PC-9 (cell line): ENCODE measurements at regions not wholly inside any gene's neighbourhood (a gene's known extent, or its start where the extent isn't known, plus 50 kb on each side); places are given as distances from the start of the nearest gene placed in this dataset.

ENCODE experiments used
- BruUV-seq: library from RNA; stranded (reverse); fragments of 400-500 nt; replicated peaks from 2 replicates; lab custom pipeline; 2021; lab: Mats Ljungman, UMichigan
- CTCF ChIA-PET: fragments of 300-600 bp; sonication (Branson Sonifier 250); formaldehyde crosslinking; loops from one replicate; lab custom pipeline; 2022; ENCODE audit warnings: antibody characterized with exemption; lab: Charles Lee
- POLR2A ChIA-PET: fragments of 300-600 bp; sonication (Branson Sonifier 250); formaldehyde crosslinking; loops from one replicate; lab custom pipeline; 2022; ENCODE audit warnings: antibody characterized with exemption; ENCODE audit not compliant: unreplicated experiment; lab: Charles Lee
- DNase-seq, 2 experiments: peaks; one replicate each; pipeline versions ENCODE4 v3.0.0 to v3.0.0-alpha.2; 2015 to 2022; ENCODE audit warnings: mixed read lengths in 1 of 2
- H2AFZ ChIP-seq: fragments of 200-600 bp; sonication (generic); 2 replicates; pipeline ENCODE4 v1.8.1; 2017; ENCODE audit warnings: antibody characterized with exemption
- H3F3A ChIP-seq: fragments of 200-600 bp; sonication (generic); 2 replicates; pipeline ENCODE4 v1.8.1; 2017; ENCODE audit warnings: antibody characterized with exemption, mild to moderate bottlenecking, low read depth; ENCODE audit not compliant: insufficient read depth
- H3K27ac ChIP-seq: fragments of 200-600 bp; sonication (generic); 2 replicates; pipeline ENCODE4 v1.6.1; 2016; ENCODE audit warnings: mixed run types
- H3K27me3 ChIP-seq: fragments of 200-600 bp; sonication (generic); 2 replicates; pipeline ENCODE4 v1.6.1; 2016; ENCODE audit warnings: low read depth, mixed run types; ENCODE audit not compliant: insufficient read depth
- H3K36me3 ChIP-seq: fragments of 200-600 bp; sonication (generic); 2 replicates; pipeline ENCODE4 v1.6.1; 2016; ENCODE audit warnings: low read depth, mixed run types
- H3K4me1 ChIP-seq: fragments of 200-600 bp; sonication (generic); replicated peaks from 2 replicates; pipeline ENCODE4 v1.6.1; 2016; ENCODE audit warnings: mixed run types; ENCODE audit not compliant: insufficient read depth
- H3K4me2 ChIP-seq: fragments of 200-600 bp; sonication (generic); 2 replicates; pipeline ENCODE4 v1.6.1; 2017; ENCODE audit warnings: mixed run types
- H3K4me3 ChIP-seq: fragments of 200-600 bp; sonication (generic); 2 replicates; pipeline ENCODE4 v1.6.1; 2016; ENCODE audit warnings: mixed run types
- H3K79me2 ChIP-seq: fragments of 200-600 bp; sonication (generic); 2 replicates; pipeline ENCODE4 v1.6.1; 2017; ENCODE audit warnings: low read depth, mixed run types
- H3K9me2 ChIP-seq: fragments of 200-600 bp; sonication (generic); 2 replicates; pipeline ENCODE4 v1.8.1; 2017; ENCODE audit warnings: mild to moderate bottlenecking; ENCODE audit not compliant: insufficient read depth
- H3K9me3 ChIP-seq: fragments of 200-600 bp; sonication (generic); 2 replicates; pipeline ENCODE4 v1.8.1; 2016; ENCODE audit warnings: low read depth; ENCODE audit not compliant: insufficient read depth
- H4K20me1 ChIP-seq: fragments of 200-600 bp; sonication (generic); 2 replicates; pipeline ENCODE4 v1.8.1; 2017; ENCODE audit not compliant: insufficient read depth
- CTCF ChIP-seq: fragments of 200-600 bp; sonication (generic); conservative IDR thresholded peaks from 2 replicates; pipeline ENCODE4 v1.6.1; 2017; ENCODE audit warnings: mixed run types, antibody characterized with exemption, mild to moderate bottlenecking, moderate library complexity
- EZH2 ChIP-seq: fragments of 200-600 bp; sonication (generic); IDR thresholded peaks from 2 replicates; pipeline ENCODE4 v1.8.0; 2017; ENCODE audit warnings: antibody characterized with exemption, low read depth
- intact Hi-C: fragments of 100-400 bp; cut with micrococcal nuclease; formaldehyde crosslinking; loops from one replicate; pipeline ENCODE4 v1.10.0; 2022; ENCODE audit not compliant: unreplicated experiment

GRCh38 chr4:186009976-186010375, 59.0 kb upstream of the TLR3 start:
- Histone ChIP-seq H4K20me1 (no peaks in the 10 kb centered on the region), H3K79me2 (no peaks in the 10 kb centered on the region), H3F3A (no peaks in the 10 kb centered on the region), H3K4me1 (no peaks in the 10 kb centered on the region), H3K4me3 (no peak overlapping the region), H3K27me3 (no peaks in the 10 kb centered on the region), H3K9me2 (no peaks in the 10 kb centered on the region), H3K9me3 (no peaks in the 10 kb centered on the region), H3K4me2 (no peak overlapping the region), H3K27ac (no peak overlapping the region), H2AFZ (no peak overlapping the region), H3K36me3 (no peaks in the 10 kb centered on the region)
- intact Hi-C loops: no loop called here
- CTCF ChIA-PET: no interaction called here
- TF ChIP-seq EZH2: no peak
- no peak for TF ChIP-seq CTCF
- POLR2A ChIA-PET: no interaction called here
- BruUV-seq: no TSS peak
- no peak for DNase-seq

- no peak for DNase-seq
- Histone ChIP-seq H3K79me2 (no peaks in the 10 kb centered on the region), H3F3A (no peaks in the 10 kb centered on the region), H3K4me1 (no peaks in the 10 kb centered on the region), H3K4me2 (no peak overlapping the region), H3K27me3 (no peaks in the 10 kb centered on the region), H3K9me3 (no peaks in the 10 kb centered on the region), H3K4me3 (no peak overlapping the region), H4K20me1 (no peaks in the 10 kb centered on the region), H2AFZ (no peak overlapping the region), H3K9me2 (no peaks in the 10 kb centered on the region), H3K27ac (no peak overlapping the region), H3K36me3 (no peaks in the 10 kb centered on the region)
- CTCF ChIA-PET: no interaction called here
- intact Hi-C loops: no loop called here
- BruUV-seq: no TSS peak
- POLR2A ChIA-PET: no interaction called here
- no peak for TF ChIP-seq EZH2
- TF ChIP-seq CTCF: no peak
These were observed 58.1 kb upstream of the TLR3 start for GRCh38 chr4:186010821-186011220.

- Histone ChIP-seq H3F3A (no peaks in the 10 kb centered on the region), H2AFZ (no peak overlapping the region), H3K9me2 (no peaks in the 10 kb centered on the region), H4K20me1 (no peaks in the 10 kb centered on the region), H3K36me3 (no peaks in the 10 kb centered on the region), H3K9me3 (no peaks in the 10 kb centered on the region), H3K79me2 (no peaks in the 10 kb centered on the region), H3K4me2 (no peak overlapping the region), H3K4me3 (no peak overlapping the region), H3K4me1 (no peaks in the 10 kb centered on the region), H3K27ac (no peak overlapping the region), H3K27me3 (no peaks in the 10 kb centered on the region)
- CTCF ChIA-PET: no interaction called here
- POLR2A ChIA-PET: no interaction called here
- DNase-seq: no peak
- no TSS peak for BruUV-seq
- intact Hi-C loops: no loop called here
- TF ChIP-seq EZH2 (no peak), CTCF (no peak)
These were observed 56.9 kb upstream of the TLR3 start for GRCh38 chr4:186012071-186012470.
